ENCODE measurements at regions not wholly inside any gene's neighbourhood (a gene's known extent, or its start where the extent isn't known, plus 50 kb on each side); places are given as distances from the start of the nearest gene placed in this dataset.
"Not testable (repeated sequence)": the region's sequence is repeated elsewhere in the genome, so short reads cannot be mapped to it uniquely, and the experiment has no call there.

- H3K27ac ChIP-seq; H3K4me3 ChIP-seq; H3K9me3 ChIP-seq; ATAC-seq (ENCODE audit: insufficient number of reproducible peaks, low FRiP score, low read depth); DNase-seq (ENCODE audit: low spot score); H3K36me3 ChIP-seq; H3K27me3 ChIP-seq (replicated peaks; ENCODE audit: insufficient read depth); H3K4me1 ChIP-seq (ENCODE audit: control insufficient read depth in 1 of 2, low read depth in 2 of 2): not testable (repeated sequence)
These were observed 127.0 kb upstream of the ALDH3B2 start for GRCh38 chr11:67801397-67801796.

- not testable (repeated sequence) for H3K27me3 ChIP-seq (replicated peaks; ENCODE audit: insufficient read depth); DNase-seq (ENCODE audit: low spot score); H3K4me1 ChIP-seq (ENCODE audit: control insufficient read depth in 1 of 2, low read depth in 2 of 2); H3K9me3 ChIP-seq; ATAC-seq (ENCODE audit: insufficient number of reproducible peaks, low FRiP score, low read depth); H3K4me3 ChIP-seq; H3K36me3 ChIP-seq; H3K27ac ChIP-seq
These were observed 126.2 kb upstream of the ALDH3B2 start for GRCh38 chr11:67800591-67800990.

- H3K9me3 ChIP-seq; H3K27me3 ChIP-seq (replicated peaks; ENCODE audit: insufficient read depth): not testable (repeated sequence)
These were observed 125.4 kb upstream of the ALDH3B2 start for GRCh38 chr11:67799808-67800207.

GRCh38 chr11:67797726-67798521, 123.5 kb upstream of the ALDH3B2 start:
- not testable (repeated sequence) for H3K36me3 ChIP-seq; ATAC-seq (ENCODE audit: insufficient number of reproducible peaks, low FRiP score, low read depth); H3K9me3 ChIP-seq; H3K4me3 ChIP-seq; DNase-seq (ENCODE audit: low spot score); H3K27ac ChIP-seq; H3K4me1 ChIP-seq (ENCODE audit: control insufficient read depth in 1 of 2, low read depth in 2 of 2); H3K27me3 ChIP-seq (replicated peaks; ENCODE audit: insufficient read depth)

More at GRCh38 chr11:67799808-67800207, 125.4 kb upstream of the ALDH3B2 start:
- H3K27ac ChIP-seq; H3K4me1 ChIP-seq (ENCODE audit: control insufficient read depth in 1 of 2, low read depth in 2 of 2); DNase-seq (ENCODE audit: low spot score); ATAC-seq (ENCODE audit: insufficient number of reproducible peaks, low FRiP score, low read depth); H3K36me3 ChIP-seq; H3K4me3 ChIP-seq: not testable (repeated sequence)
- peak; percentile 33 for TF ChIP-seq CTCF (IDR thresholded peaks at IDR 0.05)

- no peak for TF ChIP-seq CTCF (IDR thresholded peaks at IDR 0.05)
- no peaks in the 10 kb centered on the region for H3K36me3 ChIP-seq
- no peaks in the 10 kb centered on the region for H3K27me3 ChIP-seq (replicated peaks; ENCODE audit: insufficient read depth)
- no peaks in the 10 kb centered on the region for H3K4me1 ChIP-seq (ENCODE audit: control insufficient read depth in 1 of 2, low read depth in 2 of 2)
- DNase-seq (ENCODE audit: low spot score) (no peak), ATAC-seq (ENCODE audit: insufficient number of reproducible peaks, low FRiP score, low read depth) (no peak)
- H3K27ac ChIP-seq = no peak overlapping the region
- H3K9me3 ChIP-seq = no peaks in the 10 kb centered on the region
- no peak overlapping the region for H3K4me3 ChIP-seq
These were observed 121.3 kb upstream of the ALDH3B2 start for GRCh38 chr11:67795746-67796145.

GRCh38 chr11:67793750-67794149, 119.3 kb upstream of the ALDH3B2 start:
- not testable (repeated sequence) for H3K27ac ChIP-seq; DNase-seq (ENCODE audit: low spot score); H3K9me3 ChIP-seq; H3K4me1 ChIP-seq (ENCODE audit: control insufficient read depth in 1 of 2, low read depth in 2 of 2); ATAC-seq (ENCODE audit: insufficient number of reproducible peaks, low FRiP score, low read depth); H3K36me3 ChIP-seq; H3K4me3 ChIP-seq; H3K27me3 ChIP-seq (replicated peaks; ENCODE audit: insufficient read depth)

- ATAC-seq (ENCODE audit: insufficient number of reproducible peaks, low FRiP score, low read depth) = not testable (repeated sequence)
- TF ChIP-seq CTCF (IDR thresholded peaks at IDR 0.05) = peak; percentile 50
These were observed 118.0 kb upstream of the ALDH3B2 start for GRCh38 chr11:67792273-67792990.

GRCh38 chr11:67791598-67792170, 117.3 kb upstream of the ALDH3B2 start:
- not testable (repeated sequence) for H3K27ac ChIP-seq; ATAC-seq (ENCODE audit: insufficient number of reproducible peaks, low FRiP score, low read depth); DNase-seq (ENCODE audit: low spot score); H3K27me3 ChIP-seq (replicated peaks; ENCODE audit: insufficient read depth); H3K9me3 ChIP-seq; H3K4me3 ChIP-seq; H3K4me1 ChIP-seq (ENCODE audit: control insufficient read depth in 1 of 2, low read depth in 2 of 2); H3K36me3 ChIP-seq

More at GRCh38 chr11:67792273-67792990, 118.0 kb upstream of the ALDH3B2 start:
- not testable (repeated sequence) for H3K27me3 ChIP-seq (replicated peaks; ENCODE audit: insufficient read depth); H3K4me1 ChIP-seq (ENCODE audit: control insufficient read depth in 1 of 2, low read depth in 2 of 2); H3K36me3 ChIP-seq; H3K27ac ChIP-seq; DNase-seq (ENCODE audit: low spot score); H3K9me3 ChIP-seq; H3K4me3 ChIP-seq

- not testable (repeated sequence) for DNase-seq (ENCODE audit: low spot score); H3K9me3 ChIP-seq; H3K36me3 ChIP-seq; H3K27ac ChIP-seq; H3K4me1 ChIP-seq (ENCODE audit: control insufficient read depth in 1 of 2, low read depth in 2 of 2); ATAC-seq (ENCODE audit: insufficient number of reproducible peaks, low FRiP score, low read depth); H3K27me3 ChIP-seq (replicated peaks; ENCODE audit: insufficient read depth); H3K4me3 ChIP-seq
These were observed 113.9 kb upstream of the ALDH3B2 start for GRCh38 chr11:67788341-67788695.

Data from thoracic aorta (tissue), 2 donors.